Urothelium cell line (cell line): ENCODE measurements at regions not wholly inside any gene's neighbourhood (a gene's known extent, or its start where the extent isn't known, plus 50 kb on each side); places are given as distances from the start of the nearest gene placed in this dataset.

Source experiments
- DNase-seq: peaks from one replicate; pipeline ENCODE4 v3.0.0; 2011; ENCODE audit warnings: low spot score, mixed read lengths
- FAIRE-seq: peaks from 2 replicates; lab custom pipeline; 2011; peaks lifted over from hg19 to GRCh38; lab: Jason Lieb, UNC

- FAIRE-seq (no peak), DNase-seq (no peak)
These were observed 740.9 kb downstream of the METTL15 start for GRCh38 chr11:28849053-28849452.

- FAIRE-seq = no peak
These were observed 734.5 kb downstream of the METTL15 start for GRCh38 chr11:28842716-28843115.

GRCh38 chr11:28838741-28839140, 730.6 kb downstream of the METTL15 start:
- FAIRE-seq (no peak), DNase-seq (no peak)

More at GRCh38 chr11:28842716-28843115, 734.5 kb downstream of the METTL15 start:
- DNase-seq = no peak

GRCh38 chr11:28837599-28837998, 729.4 kb downstream of the METTL15 start:
- no peak for DNase-seq
- no peak for FAIRE-seq

- DNase-seq (peak; percentile 55), FAIRE-seq (peak; percentile 32)
These were observed 728.3 kb downstream of the METTL15 start for GRCh38 chr11:28836285-28837081.

GRCh38 chr11:28835790-28836189, 727.6 kb downstream of the METTL15 start:
- FAIRE-seq (no peak), DNase-seq (no peak)

GRCh38 chr11:28835317-28835716, 727.1 kb downstream of the METTL15 start:
- DNase-seq (no peak), FAIRE-seq (no peak)

GRCh38 chr11:28834877-28835276, 726.7 kb downstream of the METTL15 start:
- no peak for FAIRE-seq
- DNase-seq = peak; percentile 13

GRCh38 chr11:28833670-28834069, 725.5 kb downstream of the METTL15 start:
- DNase-seq = peak; percentile 9

GRCh38 chr11:28833169-28833568, 725.0 kb downstream of the METTL15 start:
- DNase-seq = no peak
- FAIRE-seq = no peak

More at GRCh38 chr11:28833670-28834069, 725.5 kb downstream of the METTL15 start:
- no peak for FAIRE-seq

GRCh38 chr11:28826807-28827206, 718.6 kb downstream of the METTL15 start:
- DNase-seq = no peak
- no peak for FAIRE-seq

- DNase-seq = no peak
- no peak for FAIRE-seq
These were observed 714.4 kb downstream of the METTL15 start for GRCh38 chr11:28822576-28822975.

GRCh38 chr11:28820296-28820989, 712.3 kb downstream of the METTL15 start:
- FAIRE-seq = no peak
- DNase-seq = no peak

- FAIRE-seq (no peak), DNase-seq (no peak)
These were observed 711.6 kb downstream of the METTL15 start for GRCh38 chr11:28819741-28820140.

GRCh38 chr11:28815110-28815509, 706.9 kb downstream of the METTL15 start:
- FAIRE-seq (peak; percentile 27), DNase-seq (no peak)

GRCh38 chr11:28808771-28809170, 700.6 kb downstream of the METTL15 start:
- no peak for FAIRE-seq
- DNase-seq = no peak

GRCh38 chr11:28799316-28799715, 691.1 kb downstream of the METTL15 start:
- FAIRE-seq = no peak
- DNase-seq = no peak

GRCh38 chr11:28798286-28798685, 690.1 kb downstream of the METTL15 start:
- DNase-seq = no peak
- FAIRE-seq = no peak

GRCh38 chr11:28797536-28797935, 689.3 kb downstream of the METTL15 start:
- no peak for FAIRE-seq
- DNase-seq = no peak

GRCh38 chr11:28794405-28794804, 686.2 kb downstream of the METTL15 start:
- FAIRE-seq = no peak
- no peak for DNase-seq

- DNase-seq (no peak), FAIRE-seq (no peak)
These were observed 685.1 kb downstream of the METTL15 start for GRCh38 chr11:28793282-28793738.

GRCh38 chr11:28792856-28793255, 684.7 kb downstream of the METTL15 start:
- DNase-seq (no peak), FAIRE-seq (no peak)
